ENCODE measurements at regions not wholly inside any gene's neighbourhood (a gene's known extent, or its start where the extent isn't known, plus 50 kb on each side); places are given as distances from the start of the nearest gene placed in this dataset.

DNA sequence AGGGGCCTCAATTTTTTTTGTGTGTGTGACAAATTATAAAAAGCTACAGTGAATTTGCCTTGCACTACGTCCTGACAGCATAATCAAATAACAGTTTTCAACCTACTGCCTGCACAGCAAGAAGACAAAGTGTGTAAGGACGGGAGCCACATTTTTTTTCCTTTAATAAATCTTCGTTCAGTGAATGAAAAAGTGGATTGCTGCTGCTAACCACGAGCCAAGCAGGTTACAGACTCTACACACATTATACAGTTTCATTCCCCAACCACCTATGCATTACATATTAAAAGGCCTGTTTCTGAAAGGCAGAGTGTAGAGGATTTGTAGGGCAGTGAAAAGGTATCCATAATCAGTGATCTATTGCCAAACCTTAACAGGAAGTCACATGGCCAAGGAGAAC lies 570.0 kb upstream of the BTBD3 start:
- Histone ChIP-seq H3K9me3 (ENCODE audit: insufficient read depth, low read depth, low read length) (no peaks in the 10 kb centered on the region), H3K4me3 (ENCODE audit: low read length) (no peak overlapping the region), H3K27me3 (ENCODE audit: insufficient read depth, low read length) (no peaks in the 10 kb centered on the region), H3K9ac (ENCODE audit: low read depth, low read length) (no peak overlapping the region), H3K4me1 (ENCODE audit: insufficient read depth, low read length) (peaks cover 7% of the 10 kb centered on the region; the same call in 1 of the 2 replicates), H3K36me3 (ENCODE audit: insufficient read depth, low read depth, low read length) (no peaks in the 10 kb centered on the region), H3K27ac (ENCODE audit: low read length) (no peak overlapping the region)

DNA sequence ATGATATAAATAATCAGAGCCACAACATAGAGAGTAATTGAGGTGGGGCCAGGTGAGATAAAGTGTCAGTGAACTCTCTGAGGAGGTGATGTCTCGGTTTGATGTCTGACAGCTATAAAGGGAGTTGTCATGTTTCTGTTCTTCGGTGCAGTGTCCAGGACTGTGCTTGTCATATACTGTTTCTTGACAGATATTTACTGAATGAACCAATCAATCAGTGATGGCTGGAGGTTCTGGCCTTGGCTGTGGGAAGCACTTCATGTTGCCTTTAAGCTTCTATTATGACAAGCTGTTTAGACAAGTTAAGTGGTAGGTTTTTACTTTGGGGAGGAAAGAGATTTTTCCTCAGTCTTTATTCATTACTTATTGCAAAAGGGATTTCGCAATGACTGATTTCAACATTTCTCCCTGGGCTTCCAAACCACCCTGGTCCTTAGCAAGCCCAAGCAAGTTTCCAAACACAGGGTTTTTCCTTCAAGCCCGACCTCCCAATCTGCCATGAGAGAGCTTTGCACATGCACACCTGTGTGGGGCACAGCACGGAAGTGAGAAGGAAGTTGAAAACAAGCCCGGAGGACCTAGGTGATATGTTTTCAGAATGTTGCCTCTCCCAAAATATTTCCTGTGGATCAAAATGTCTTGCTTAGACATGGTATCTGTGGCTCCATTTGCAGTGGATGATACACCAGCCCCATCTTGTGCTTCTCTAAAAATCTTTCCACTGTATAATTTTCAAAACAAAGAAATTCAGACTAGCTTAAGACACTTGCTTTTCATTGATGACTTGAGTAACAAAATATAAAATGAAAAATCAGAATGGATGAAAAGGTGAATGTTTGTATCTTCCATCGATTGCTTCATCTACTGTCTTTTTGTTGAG lies 567.3 kb upstream of the BTBD3 start:
- H3K27me3 ChIP-seq (ENCODE audit: insufficient read depth, low read length): no peaks in the 10 kb centered on the region
- no peaks in the 10 kb centered on the region for H3K9me3 ChIP-seq (ENCODE audit: insufficient read depth, low read depth, low read length)
- H3K9ac ChIP-seq (ENCODE audit: low read depth, low read length): no peak overlapping the region
- peaks cover 7% of the 10 kb centered on the region; the same call in 1 of the 2 replicates for H3K4me1 ChIP-seq (ENCODE audit: insufficient read depth, low read length)
- no peak overlapping the region for H3K27ac ChIP-seq (ENCODE audit: low read length)
- no peak overlapping the region for H3K4me3 ChIP-seq (ENCODE audit: low read length)
- no peaks in the 10 kb centered on the region for H3K36me3 ChIP-seq (ENCODE audit: insufficient read depth, low read depth, low read length)

DNA sequence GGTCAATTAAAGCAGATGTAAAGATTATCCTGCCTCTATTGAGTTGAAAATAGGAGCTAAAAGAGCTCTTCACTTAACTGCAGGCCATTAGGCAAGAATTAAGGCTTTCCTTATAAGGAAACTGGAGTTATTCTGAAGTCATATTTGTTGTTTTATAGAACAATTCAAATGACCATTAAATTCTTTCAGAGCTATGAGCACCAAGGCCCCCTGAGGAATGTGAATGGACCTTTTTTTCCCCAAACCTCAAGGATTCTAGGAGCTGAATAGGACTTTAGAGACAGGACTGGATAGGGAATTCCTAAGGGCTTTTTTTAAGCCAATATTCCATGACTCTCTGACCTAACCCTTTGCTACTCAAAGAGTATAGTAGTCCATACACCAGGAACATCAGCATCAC lies 565.7 kb upstream of the BTBD3 start:
- Histone ChIP-seq H3K27ac (ENCODE audit: low read length) (no peak overlapping the region), H3K9ac (ENCODE audit: low read depth, low read length) (no peak overlapping the region)

DNA sequence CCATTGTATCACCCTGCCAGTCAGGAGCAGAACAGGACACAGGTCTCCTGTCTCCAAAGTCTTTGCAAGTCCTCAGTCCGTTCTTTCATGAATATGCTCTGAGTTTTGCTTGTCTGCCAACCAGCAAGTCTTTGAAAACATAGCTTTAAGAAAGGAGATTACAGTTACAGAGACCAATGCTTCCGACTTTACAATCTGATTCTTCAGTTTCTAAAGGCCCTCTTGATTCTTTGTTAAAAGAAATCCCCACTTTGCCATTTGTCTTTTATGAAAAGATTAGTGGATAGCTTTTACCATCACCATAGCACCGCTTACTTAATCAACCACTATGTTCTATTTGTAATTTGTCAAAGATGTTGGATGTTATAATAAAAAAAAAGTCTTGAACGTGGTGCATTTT lies 562.8 kb upstream of the BTBD3 start:
- H3K36me3 ChIP-seq (ENCODE audit: insufficient read depth, low read depth, low read length): no peaks in the 10 kb centered on the region
- H3K9ac ChIP-seq (ENCODE audit: low read depth, low read length): no peak overlapping the region
- no peaks in the 10 kb centered on the region for H3K9me3 ChIP-seq (ENCODE audit: insufficient read depth, low read depth, low read length)
- H3K4me1 ChIP-seq (ENCODE audit: insufficient read depth, low read length): peaks cover 7% of the 10 kb centered on the region; the same call in 1 of the 2 replicates
- no peak overlapping the region for H3K27ac ChIP-seq (ENCODE audit: low read length)
- H3K4me3 ChIP-seq (ENCODE audit: low read length): no peak overlapping the region
- no peaks in the 10 kb centered on the region for H3K27me3 ChIP-seq (ENCODE audit: insufficient read depth, low read length)

More for the DNA sequence above, 565.7 kb upstream of the BTBD3 start:
- H3K4me1 ChIP-seq (ENCODE audit: insufficient read depth, low read length): peaks cover 7% of the 10 kb centered on the region; the same call in 1 of the 2 replicates
- H3K4me3 ChIP-seq (ENCODE audit: low read length): no peak overlapping the region
- no peaks in the 10 kb centered on the region for H3K27me3 ChIP-seq (ENCODE audit: insufficient read depth, low read length)
- no peaks in the 10 kb centered on the region for H3K36me3 ChIP-seq (ENCODE audit: insufficient read depth, low read depth, low read length)
- H3K9me3 ChIP-seq (ENCODE audit: insufficient read depth, low read depth, low read length): no peaks in the 10 kb centered on the region

DNA sequence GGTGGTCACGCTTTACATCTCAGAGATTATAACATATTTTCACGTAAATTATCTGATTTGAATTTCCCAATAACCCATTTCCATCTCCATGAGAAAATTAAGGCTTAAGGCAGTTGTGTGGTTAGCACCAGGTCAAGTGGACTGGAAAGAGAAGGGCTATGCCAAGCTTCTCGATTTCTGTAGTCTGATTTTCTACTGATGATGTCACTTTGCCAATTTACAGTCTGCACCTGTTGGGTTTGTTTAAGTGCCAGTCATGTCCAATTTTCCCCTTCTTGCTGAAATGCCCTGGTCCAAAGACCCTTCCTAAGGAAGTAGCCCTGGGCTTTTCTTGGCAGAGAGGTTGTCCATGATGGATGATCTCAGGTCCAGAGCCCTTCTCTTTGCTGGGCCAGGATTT lies 562.3 kb upstream of the BTBD3 start:
- H3K4me1 ChIP-seq (ENCODE audit: insufficient read depth, low read length): peaks cover 7% of the 10 kb centered on the region; the same call in 1 of the 2 replicates
- H3K27me3 ChIP-seq (ENCODE audit: insufficient read depth, low read length): no peaks in the 10 kb centered on the region
- H3K27ac ChIP-seq (ENCODE audit: low read length): no peak overlapping the region
- H3K36me3 ChIP-seq (ENCODE audit: insufficient read depth, low read depth, low read length): no peaks in the 10 kb centered on the region
- no peaks in the 10 kb centered on the region for H3K9me3 ChIP-seq (ENCODE audit: insufficient read depth, low read depth, low read length)
- no peak overlapping the region for H3K4me3 ChIP-seq (ENCODE audit: low read length)
- H3K9ac ChIP-seq (ENCODE audit: low read depth, low read length): no peak overlapping the region

DNA sequence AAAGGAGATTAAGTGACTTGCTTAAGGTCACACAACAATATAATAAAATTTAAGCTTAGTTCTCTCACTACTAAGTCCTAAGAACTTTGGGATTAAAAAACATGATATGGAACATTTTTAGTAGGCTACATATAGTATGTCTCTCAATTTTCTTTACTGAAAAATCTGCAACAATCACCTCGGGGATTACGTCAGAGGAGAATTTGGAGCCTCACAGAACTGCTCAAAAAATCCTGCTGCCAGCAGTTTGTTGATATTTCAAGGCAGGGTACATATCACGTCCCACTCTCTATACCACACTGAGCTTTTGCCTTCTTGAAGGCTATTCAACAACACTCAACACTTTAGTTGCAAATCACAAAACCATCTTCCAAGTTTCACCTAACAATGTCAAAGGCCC lies 561.6 kb upstream of the BTBD3 start:
- no peak overlapping the region for H3K9ac ChIP-seq (ENCODE audit: low read depth, low read length)
- H3K4me3 ChIP-seq (ENCODE audit: low read length): no peak overlapping the region
- H3K36me3 ChIP-seq (ENCODE audit: insufficient read depth, low read depth, low read length): no peaks in the 10 kb centered on the region
- no peaks in the 10 kb centered on the region for H3K27me3 ChIP-seq (ENCODE audit: insufficient read depth, low read length)
- no peak overlapping the region for H3K27ac ChIP-seq (ENCODE audit: low read length)
- no peaks in the 10 kb centered on the region for H3K9me3 ChIP-seq (ENCODE audit: insufficient read depth, low read depth, low read length)
- peaks cover 7% of the 10 kb centered on the region; the same call in 1 of the 2 replicates for H3K4me1 ChIP-seq (ENCODE audit: insufficient read depth, low read length)

DNA sequence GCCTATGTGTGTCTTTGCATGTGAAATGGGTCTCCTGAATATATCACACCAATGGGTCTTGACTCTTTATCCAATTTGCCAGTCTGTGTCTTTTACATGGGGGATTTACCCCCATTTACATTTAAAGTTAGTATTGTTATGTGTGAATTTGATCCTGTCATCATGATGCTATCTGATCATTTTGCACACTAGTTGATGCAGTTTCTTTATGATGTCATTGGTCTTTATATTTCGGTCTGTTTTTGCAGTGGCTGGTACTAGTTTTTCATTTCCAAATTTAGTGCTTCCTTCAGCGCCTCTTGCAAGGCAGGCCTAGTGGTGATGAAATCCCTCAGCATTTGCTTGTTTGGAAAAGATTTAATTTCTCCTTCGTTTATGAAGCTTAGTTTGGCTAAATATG lies 555.2 kb upstream of the BTBD3 start:
- no peak overlapping the region for H3K27ac ChIP-seq (ENCODE audit: low read length)
- H3K4me3 ChIP-seq (ENCODE audit: low read length): no peak overlapping the region
- no peaks in the 10 kb centered on the region for H3K9me3 ChIP-seq (ENCODE audit: insufficient read depth, low read depth, low read length)
- no peak overlapping the region for H3K9ac ChIP-seq (ENCODE audit: low read depth, low read length)
- H3K36me3 ChIP-seq (ENCODE audit: insufficient read depth, low read depth, low read length): no peaks in the 10 kb centered on the region
- no peaks in the 10 kb centered on the region for H3K4me1 ChIP-seq (ENCODE audit: insufficient read depth, low read length)
- H3K27me3 ChIP-seq (ENCODE audit: insufficient read depth, low read length): no peaks in the 10 kb centered on the region

DNA sequence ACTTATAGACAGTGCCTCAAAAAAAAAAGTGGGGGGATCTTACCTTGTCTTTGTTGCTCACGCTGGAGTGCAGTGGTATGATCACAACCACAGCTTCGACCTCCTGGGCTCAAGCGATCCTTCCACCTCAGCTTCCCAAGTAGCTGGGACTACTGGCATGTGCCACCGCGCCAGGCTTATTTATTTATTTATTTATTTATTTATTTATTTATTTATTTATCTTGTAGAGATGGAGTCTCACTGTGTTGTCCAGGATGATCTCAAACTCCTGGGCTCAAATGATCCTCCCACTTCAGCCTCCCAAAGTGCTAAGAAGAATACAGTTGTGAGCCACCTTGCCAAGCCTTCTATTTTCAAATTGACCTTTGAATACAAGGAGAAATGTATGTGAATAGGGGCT lies 553.0 kb upstream of the BTBD3 start:
- no peaks in the 10 kb centered on the region for H3K4me1 ChIP-seq (ENCODE audit: insufficient read depth, low read length)
- H3K27me3 ChIP-seq (ENCODE audit: insufficient read depth, low read length): no peaks in the 10 kb centered on the region
- H3K27ac ChIP-seq (ENCODE audit: low read length): no peak overlapping the region
- H3K9me3 ChIP-seq (ENCODE audit: insufficient read depth, low read depth, low read length): no peaks in the 10 kb centered on the region
- no peak overlapping the region for H3K9ac ChIP-seq (ENCODE audit: low read depth, low read length)
- no peak overlapping the region for H3K4me3 ChIP-seq (ENCODE audit: low read length)
- no peaks in the 10 kb centered on the region for H3K36me3 ChIP-seq (ENCODE audit: insufficient read depth, low read depth, low read length)

DNA sequence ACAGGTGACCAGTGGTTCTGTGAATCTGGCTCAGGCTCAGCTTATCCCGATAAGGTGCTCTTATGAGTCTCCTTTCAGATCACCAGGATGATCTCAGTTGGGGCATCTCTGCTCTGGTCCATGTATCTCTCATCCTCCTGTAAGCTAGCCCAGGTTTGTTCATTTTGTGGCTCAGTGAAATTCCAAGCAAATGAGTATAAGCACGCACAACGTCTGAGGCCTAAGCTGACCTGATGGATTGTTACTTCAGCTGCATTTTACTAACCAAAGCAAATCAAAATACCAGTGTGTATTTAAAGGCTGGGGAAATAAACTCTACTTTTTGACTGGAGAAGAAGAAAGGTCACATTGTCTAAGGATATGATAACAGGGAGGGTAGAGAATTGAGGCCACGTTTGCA lies 551.0 kb upstream of the BTBD3 start:
- H3K9ac ChIP-seq (ENCODE audit: low read depth, low read length): no peak overlapping the region
- no peak overlapping the region for H3K27ac ChIP-seq (ENCODE audit: low read length)
- no peaks in the 10 kb centered on the region for H3K9me3 ChIP-seq (ENCODE audit: insufficient read depth, low read depth, low read length)
- no peaks in the 10 kb centered on the region for H3K27me3 ChIP-seq (ENCODE audit: insufficient read depth, low read length)
- H3K4me3 ChIP-seq (ENCODE audit: low read length): no peak overlapping the region
- no peaks in the 10 kb centered on the region for H3K36me3 ChIP-seq (ENCODE audit: insufficient read depth, low read depth, low read length)
- H3K4me1 ChIP-seq (ENCODE audit: insufficient read depth, low read length): no peaks in the 10 kb centered on the region

DNA sequence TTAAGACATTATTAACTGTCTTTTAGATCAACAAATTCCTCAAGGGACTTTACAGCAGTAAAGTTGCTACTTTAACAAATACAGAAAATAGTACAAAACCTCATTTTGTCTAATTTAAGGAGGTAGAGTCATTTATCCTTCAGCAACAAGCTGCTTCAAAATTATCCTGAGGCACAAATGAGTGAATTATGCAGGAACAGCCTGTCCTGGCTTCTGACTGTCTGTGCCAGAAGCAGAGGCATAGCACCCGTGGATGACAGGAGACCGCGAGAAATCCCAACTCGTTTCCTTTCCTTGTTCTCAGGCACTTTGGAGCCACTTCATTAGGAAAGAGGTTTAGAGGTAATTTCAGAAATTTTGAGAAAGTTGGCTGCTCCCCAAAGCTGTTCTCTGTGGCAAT lies 549.2 kb upstream of the BTBD3 start:
- Histone ChIP-seq H3K27ac (ENCODE audit: low read length) (no peak overlapping the region), H3K9ac (ENCODE audit: low read depth, low read length) (no peak overlapping the region), H3K4me1 (ENCODE audit: insufficient read depth, low read length) (peaks cover 6% of the 10 kb centered on the region), H3K9me3 (ENCODE audit: insufficient read depth, low read depth, low read length) (no peaks in the 10 kb centered on the region), H3K27me3 (ENCODE audit: insufficient read depth, low read length) (no peaks in the 10 kb centered on the region), H3K4me3 (ENCODE audit: low read length) (no peak overlapping the region), H3K36me3 (ENCODE audit: insufficient read depth, low read depth, low read length) (no peaks in the 10 kb centered on the region)

DNA sequence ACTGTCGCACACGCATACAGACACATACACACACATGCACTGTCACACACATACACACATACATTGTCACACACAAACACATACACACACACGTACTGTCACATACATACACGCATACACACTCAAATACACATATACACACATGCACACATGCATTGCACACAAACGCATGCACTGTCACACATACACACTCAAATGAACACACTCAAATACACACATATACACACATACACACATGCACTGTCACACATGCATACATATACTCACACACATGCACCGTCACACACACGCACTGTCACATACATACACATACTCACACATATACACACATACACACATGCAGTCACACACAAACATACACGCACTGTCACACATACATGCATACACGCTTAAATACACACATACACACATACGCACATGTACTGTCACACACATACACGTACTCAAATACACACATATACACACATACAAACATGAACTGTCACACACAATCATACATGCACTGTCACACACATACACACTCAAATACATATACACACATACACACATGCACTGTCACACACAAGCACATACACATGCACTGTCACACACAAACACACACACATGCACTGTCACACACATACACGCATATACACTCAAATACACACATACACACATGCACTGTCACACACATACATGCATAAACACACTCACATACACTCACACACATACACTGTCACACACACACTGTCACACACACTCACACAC lies 548.6 kb upstream of the BTBD3 start:
- Histone ChIP-seq H3K4me3 (ENCODE audit: low read length) (no peak overlapping the region), H3K36me3 (ENCODE audit: insufficient read depth, low read depth, low read length) (no peaks in the 10 kb centered on the region), H3K9ac (ENCODE audit: low read depth, low read length) (no peak overlapping the region), H3K27me3 (ENCODE audit: insufficient read depth, low read length) (no peaks in the 10 kb centered on the region), H3K9me3 (ENCODE audit: insufficient read depth, low read depth, low read length) (no peaks in the 10 kb centered on the region), H3K4me1 (ENCODE audit: insufficient read depth, low read length) (peaks cover 7% of the 10 kb centered on the region), H3K27ac (ENCODE audit: low read length) (no peak overlapping the region)

DNA sequence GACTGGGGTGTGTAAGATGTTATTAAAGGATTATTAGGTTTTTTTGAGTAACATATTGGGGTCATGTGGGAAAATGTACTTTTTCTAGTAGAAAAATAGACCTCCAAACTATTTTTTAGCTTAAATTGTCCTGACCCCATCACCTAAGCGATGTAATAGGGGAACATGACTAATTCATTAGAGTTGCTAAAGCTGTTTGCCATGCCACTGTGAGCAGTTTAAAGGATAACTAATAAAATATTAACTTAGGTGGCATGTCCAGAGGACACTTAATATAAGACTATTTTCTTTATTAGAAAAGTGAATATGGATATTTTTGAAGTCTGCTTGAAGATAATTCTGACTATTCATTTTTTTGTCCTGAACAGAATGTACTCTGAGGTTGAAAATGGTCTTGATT lies 545.9 kb upstream of the BTBD3 start:
- no peak overlapping the region for H3K4me3 ChIP-seq (ENCODE audit: low read length)
- no peak overlapping the region for H3K9ac ChIP-seq (ENCODE audit: low read depth, low read length)
- no peaks in the 10 kb centered on the region for H3K27me3 ChIP-seq (ENCODE audit: insufficient read depth, low read length)
- no peaks in the 10 kb centered on the region for H3K36me3 ChIP-seq (ENCODE audit: insufficient read depth, low read depth, low read length)
- H3K9me3 ChIP-seq (ENCODE audit: insufficient read depth, low read depth, low read length): no peaks in the 10 kb centered on the region
- H3K27ac ChIP-seq (ENCODE audit: low read length): no peak overlapping the region
- peaks cover 7% of the 10 kb centered on the region for H3K4me1 ChIP-seq (ENCODE audit: insufficient read depth, low read length)

Data from iPS-20b (cell line).